GM21786 (cell line): ENCODE measurements at regions not wholly inside any gene's neighbourhood (a gene's known extent, or its start where the extent isn't known, plus 50 kb on each side); places are given as distances from the start of the nearest gene placed in this dataset.

Experiments
- ATAC-seq: cut with Tn5 transposase; IDR thresholded peaks from one replicate; pipeline ENCODE4 v1.9.1; 2021; ENCODE audit not compliant: unreplicated experiment

DNA sequence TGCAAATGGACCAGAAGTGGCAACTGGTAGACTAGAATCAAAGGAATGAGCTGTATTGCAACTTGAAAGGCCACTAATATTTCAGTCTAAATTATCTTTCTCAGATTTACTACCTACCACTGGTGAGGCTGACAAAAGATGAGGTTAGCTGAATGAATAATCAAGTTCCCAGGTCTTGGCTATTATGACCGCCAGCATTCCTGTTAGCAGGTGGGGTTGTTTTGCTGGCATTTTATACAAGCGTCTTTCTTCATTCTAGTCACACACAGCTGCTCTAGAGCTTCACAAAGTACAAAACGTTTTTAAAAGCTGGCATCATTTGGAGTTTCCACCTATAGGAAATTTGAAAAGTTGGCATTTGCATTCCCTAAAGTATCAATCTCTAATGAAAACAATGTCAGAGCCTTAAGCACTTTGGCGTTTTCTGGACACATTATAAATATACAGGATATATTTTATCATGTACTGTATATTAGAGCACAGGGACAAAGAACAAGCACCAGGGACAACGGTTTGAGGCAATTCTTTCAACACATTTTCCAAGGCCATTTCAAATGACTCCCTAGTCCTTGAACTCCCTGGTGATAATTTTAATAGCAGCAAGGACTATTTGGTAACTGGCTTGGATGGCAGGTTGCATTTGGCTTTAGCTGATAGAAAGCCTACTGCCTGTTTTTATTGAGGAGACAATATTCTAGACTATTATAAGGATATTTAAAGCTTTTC is 410.2 kb upstream of the CHST9 start:
- ATAC-seq, result no peak

GRCh38 chr18:27585602-27586173 is 400.6 kb upstream of the CHST9 start:
- ATAC-seq, result no peak

- ATAC-seq, result no peak
Observed at GRCh38 chr18:27583466-27583865, 398.4 kb upstream of the CHST9 start.

GRCh38 chr18:27582760-27583412 is 397.8 kb upstream of the CHST9 start:
- no peak for ATAC-seq

- no peak for ATAC-seq
Observed at GRCh38 chr18:27581296-27581904, 396.3 kb upstream of the CHST9 start.

- no peak for ATAC-seq
Observed at GRCh38 chr18:27579364-27579763, 394.3 kb upstream of the CHST9 start.

- no peak for ATAC-seq
Observed at GRCh38 chr18:27577752-27578151, 392.6 kb upstream of the CHST9 start.

GRCh38 chr18:27577265-27577664 is 392.2 kb upstream of the CHST9 start:
- no peak for ATAC-seq

- no peak for ATAC-seq
Observed at GRCh38 chr18:27567434-27567833, 382.3 kb upstream of the CHST9 start.

DNA sequence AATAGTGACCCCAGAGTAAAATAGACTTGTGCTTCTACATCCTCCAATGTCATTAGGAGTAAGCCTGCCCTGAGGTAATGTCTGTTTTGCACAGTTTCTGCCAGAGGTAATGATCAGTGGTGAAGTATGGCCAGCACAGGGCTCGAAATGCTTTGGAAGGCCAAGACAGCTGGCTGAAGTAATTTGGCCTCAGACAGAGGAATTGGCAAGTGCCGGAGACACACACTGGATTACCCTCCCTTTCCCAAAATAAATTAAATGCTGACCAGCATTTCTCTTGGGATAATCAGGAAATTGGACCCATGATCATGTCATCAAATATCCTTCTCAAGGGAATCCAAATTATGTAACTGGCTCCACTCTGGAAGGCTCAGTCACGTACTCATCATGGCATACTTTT is 379.0 kb upstream of the CHST9 start:
- ATAC-seq, result no peak

- ATAC-seq, result no peak
Observed at GRCh38 chr18:27558388-27559155, 373.5 kb upstream of the CHST9 start.

GRCh38 chr18:27556741-27557140 is 371.6 kb upstream of the CHST9 start:
- ATAC-seq, result no peak

DNA sequence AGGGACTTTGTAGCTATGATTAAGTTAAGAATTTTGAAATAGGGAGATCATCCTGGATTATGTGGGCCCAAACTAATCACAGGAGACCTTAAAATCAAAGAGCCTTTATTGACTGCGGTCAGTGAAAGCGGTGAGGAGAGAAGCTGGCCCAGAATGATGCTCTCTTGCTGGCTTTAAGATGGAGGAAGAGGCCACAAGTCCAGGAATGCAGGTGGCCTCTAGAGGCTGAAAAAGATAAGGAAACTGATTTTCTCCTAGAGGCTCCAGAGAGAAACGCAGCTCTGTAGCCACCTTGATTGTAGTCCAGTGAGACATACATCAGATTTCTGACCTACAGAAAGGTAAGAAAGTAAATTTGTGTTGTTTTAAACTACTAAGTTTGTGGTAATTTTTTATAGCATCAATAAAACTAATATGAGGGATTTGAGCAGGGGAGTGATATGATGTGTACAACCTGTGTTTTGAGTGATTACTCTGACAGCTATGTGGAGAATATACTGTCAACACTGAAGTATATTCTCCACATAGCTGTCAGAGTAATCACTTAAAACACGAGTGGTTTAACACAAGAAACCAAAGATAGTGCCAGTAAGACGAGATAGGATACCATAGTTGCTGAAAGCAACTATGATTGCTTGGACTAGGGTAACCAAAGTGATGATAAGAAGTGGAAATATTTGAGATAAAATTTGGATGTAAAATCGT is 364.4 kb upstream of the CHST9 start:
- ATAC-seq, result no peak

- ATAC-seq, result no peak
Observed at GRCh38 chr18:27546991-27547390, 361.9 kb upstream of the CHST9 start.

DNA sequence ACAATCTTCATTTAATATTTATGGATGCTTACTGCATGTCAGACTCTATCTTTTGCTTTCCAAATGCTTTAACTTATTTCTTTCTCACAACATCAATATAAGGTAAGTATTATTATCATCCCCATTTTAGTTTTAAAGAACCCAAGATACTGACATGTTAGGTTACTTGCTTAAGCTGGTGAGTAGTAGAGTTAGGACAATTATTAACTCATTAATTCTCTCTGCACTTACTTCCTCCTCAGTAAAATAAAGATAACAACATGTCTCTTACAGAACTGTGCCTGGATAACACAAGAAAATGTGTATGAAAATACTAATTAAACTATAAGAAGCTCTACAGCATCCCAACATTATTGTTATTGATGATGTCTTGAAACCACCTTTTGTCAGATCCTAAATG is 359.1 kb upstream of the CHST9 start:
- ATAC-seq, result no peak

- no peak for ATAC-seq
Observed at GRCh38 chr18:27541293-27541692, 356.2 kb upstream of the CHST9 start.

DNA sequence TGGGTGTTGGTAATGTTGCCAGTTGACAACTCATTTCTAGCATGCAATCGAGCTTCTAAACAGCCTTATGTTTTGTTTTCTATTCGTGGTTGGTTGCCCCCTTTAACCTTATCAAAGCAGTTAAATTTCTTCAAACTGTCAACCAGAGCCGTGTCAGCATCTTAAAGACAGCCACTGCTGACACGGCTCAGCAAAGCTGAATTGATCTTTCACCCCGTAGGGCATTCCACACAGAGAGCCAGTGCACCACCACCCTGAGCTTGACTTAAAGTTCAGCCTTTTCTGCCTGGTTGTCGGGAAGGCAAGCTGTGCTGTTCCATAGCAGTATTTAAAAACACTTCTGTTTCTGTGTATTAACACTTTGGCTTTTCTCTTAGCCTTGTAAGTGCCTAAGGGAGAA is 355.0 kb upstream of the CHST9 start:
- ATAC-seq, result no peak

DNA sequence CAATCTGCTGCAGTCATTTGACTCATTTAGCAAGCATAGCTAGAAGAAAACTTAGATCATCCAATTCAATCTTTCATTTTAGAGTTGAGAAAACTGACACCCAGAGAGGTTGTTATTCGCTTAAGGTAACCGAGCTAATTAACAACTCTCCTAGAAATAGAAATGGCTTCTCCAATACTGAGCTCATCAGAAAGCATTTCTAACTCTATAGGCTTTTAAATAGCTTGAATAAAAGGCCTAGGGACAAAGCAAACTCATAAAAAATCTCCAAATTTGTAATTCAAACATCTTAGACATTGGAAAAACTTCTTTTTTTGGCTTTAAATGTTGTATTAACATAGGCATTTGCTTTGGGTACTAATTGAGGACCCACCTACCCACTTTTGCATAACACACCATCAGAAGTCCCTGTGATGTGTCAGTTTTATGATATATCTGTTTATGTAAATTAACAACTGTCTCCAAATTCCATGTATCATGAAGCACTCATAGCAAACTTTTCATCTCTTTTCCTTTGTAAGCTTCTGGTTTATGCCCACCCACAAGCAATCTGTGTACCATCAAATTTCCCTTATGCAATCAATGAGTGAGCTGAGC is 343.9 kb upstream of the CHST9 start:
- no peak for ATAC-seq

DNA sequence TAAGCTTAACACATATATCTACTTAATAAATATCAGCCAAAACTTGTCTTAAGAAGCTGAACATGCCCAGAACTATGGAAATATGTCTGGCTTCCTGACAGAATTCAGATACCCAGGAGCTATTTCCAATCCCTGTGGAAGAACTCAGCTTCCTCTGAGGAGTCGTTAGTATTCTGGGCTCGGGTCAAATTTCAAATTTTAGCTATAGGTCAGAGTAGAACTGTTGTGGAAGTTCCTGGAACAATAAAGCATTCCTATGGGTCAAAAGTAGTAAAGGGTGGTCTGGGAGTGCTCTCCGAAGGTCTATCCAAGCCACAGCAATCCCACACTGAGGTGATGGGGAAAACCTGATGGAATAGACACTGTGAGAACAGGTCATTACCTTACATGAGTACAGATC is 342.7 kb upstream of the CHST9 start:
- no peak for ATAC-seq

- no peak for ATAC-seq
Observed at GRCh38 chr18:27520401-27520800, 335.3 kb upstream of the CHST9 start.
